Pulmonary artery endothelial cell (primary cell): ENCODE measurements at regions not wholly inside any gene's neighbourhood (a gene's known extent, or its start where the extent isn't known, plus 50 kb on each side); places are given as distances from the start of the nearest gene placed in this dataset.

ENCODE experiments used
- DNase-seq: peaks from one replicate; pipeline ENCODE4 v3.0.0-alpha.2; 2011; ENCODE audit warnings: low read depth, low spot score

DNA sequence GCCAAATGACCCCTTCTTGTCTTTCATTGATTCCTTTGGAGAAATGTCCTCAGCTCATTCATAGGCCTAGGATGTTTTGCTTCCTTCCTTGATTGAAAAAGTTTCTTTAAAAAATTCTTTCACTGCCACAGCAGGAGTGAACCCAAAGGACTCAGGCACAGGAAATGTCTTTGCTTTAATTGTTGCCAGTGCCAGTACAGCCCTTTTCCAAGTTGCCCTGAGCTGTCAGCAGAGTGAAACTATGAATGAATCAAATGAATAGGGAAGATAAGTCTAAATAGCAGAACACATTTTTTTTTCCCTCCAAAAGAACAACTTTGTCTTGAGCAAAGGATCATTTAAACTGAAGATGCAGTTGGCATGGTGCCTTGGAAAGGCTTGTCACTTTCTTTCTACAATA, 63.8 kb upstream of the SLC4A4 start:
- DNase-seq, result no peak

DNA sequence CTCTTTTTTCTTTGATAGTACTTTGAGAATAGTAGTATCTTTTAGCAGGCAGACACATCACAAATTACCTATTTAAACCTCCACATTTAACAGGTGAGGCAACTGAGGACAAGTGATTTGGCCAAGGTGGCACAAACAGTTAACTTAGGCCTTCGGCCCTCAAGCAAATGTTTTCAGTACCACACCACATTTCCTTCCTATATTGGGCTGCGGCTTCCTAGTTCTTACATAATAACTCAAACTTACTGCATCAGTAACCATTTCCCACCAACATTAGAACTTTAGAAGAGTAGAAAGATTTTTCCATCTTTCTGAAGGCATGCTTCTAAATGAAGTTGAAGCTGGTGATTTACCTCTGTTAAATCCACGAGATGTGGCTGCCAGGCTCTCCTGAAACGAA, 63.2 kb upstream of the SLC4A4 start:
- DNase-seq, result no peak

DNA sequence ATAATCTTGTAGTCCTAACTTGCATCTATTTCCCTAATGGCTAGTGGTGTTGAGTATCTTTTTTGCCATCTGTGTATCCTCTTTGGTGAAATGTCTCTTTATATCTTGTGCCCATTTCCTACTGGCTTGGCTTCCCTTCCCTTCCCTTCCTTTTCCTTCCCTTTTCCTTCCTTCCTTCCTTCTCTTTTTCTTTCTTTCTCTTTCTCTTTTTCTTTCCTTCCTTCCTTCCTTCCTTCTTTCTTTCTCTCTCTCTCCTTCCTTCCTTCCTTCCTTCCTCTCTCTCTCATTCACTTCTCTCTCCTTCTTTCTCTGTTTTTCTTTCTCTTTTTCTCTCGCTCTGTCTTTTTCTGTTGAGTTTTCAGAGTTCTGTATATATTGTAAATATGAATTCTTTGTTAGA, 61.5 kb upstream of the SLC4A4 start:
- DNase-seq, result no peak

DNA sequence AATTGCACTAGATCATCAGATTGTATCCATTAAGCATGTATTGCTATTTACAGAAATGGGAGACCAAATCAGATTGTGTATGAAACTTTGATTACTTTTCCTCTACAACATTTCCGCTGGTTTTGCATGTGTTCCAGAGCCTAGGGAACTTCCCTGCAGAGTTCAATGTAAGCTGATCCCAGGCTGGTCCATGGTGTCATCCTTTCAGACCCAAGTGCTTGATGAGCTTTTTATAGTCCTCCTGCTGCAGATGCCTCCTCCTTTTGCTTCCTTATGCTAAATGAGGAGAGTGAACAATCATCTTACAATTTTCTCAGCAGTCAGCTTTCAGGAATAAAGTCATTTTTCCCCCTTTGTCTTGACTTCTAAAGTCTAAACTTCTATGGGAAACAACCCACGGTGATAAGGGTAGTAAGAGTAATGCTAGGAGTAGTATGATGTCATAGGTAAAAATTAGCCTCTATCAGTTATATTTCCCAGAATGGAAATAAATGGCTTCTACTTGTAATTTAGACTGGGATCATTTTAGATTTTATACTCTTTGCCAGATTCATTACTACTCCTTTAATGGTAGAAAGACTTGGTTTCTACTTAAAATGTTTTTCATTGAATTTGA, 55.1 kb upstream of the SLC4A4 start:
- DNase-seq, result no peak

DNA sequence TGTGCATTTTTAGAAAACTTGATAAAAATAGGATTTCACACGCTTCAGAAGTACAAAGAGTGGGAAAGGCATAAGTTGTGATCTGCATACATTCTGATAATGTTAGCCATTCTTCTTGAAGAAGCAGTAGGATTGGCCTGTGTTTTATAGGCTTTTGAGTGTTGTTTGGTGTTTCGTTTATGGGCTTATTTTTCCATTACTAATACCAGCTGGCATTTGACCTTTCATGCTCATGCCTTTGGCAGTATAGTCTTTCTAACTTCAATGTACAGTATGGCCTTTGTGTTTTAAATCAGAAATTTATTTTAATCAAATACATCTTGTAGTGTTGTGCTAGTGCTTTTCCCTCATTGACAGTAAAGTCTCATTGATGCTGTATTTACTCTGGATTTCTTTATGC, 51.5 kb upstream of the SLC4A4 start:
- DNase-seq, result no peak

DNA sequence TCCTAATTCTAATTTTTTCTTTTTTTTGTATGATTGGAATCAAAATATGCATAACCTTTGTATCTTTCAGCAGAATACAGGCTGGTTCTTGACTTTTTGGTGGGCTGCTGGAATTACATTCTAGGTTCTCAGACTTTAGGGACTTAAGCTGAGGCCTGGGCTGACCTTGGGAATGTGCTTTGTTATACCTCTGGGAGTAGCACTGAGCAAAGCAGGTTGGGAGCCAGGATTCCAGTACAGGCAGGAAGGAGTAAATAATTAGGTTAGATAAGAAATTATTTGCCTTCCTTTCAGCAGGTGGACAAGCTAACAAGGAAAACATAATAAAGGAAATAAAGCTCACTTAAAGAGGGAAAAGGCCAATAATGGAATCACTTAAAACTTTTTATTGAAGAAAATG, 49.9 kb upstream of the SLC4A4 start:
- no peak for DNase-seq
